ENCODE measurements at regions not wholly inside any gene's neighbourhood (a gene's known extent, or its start where the extent isn't known, plus 50 kb on each side); places are given as distances from the start of the nearest gene placed in this dataset.

GRCh38 chr17:22411185-22411784 is 719.0 kb downstream of the KCNJ18 start:
- no peak for TF ChIP-seq CTCF (IDR thresholded peaks at IDR 0.05)
- no peak overlapping the region for H2AFZ ChIP-seq (ENCODE audit: insufficient read depth, low read depth, low read length, poor library complexity, severe bottlenecking)
- DNase-seq: no peak
- Mint-ChIP-seq H3K27me3 (ENCODE audit: low read depth in 3 of 3) (peaks cover 0 to 4% (median 0%) of the 10 kb centered on the region in 3 donors), H3K9me3 (peaks cover 23 to 53% (median 43%) of the 10 kb centered on the region in 7 donors), H3K36me3 (no peaks in the 10 kb centered on the region), H3K27ac (no peak overlapping the region), H3K4me3 (no peak overlapping the region), H3K4me1 (no peaks in the 10 kb centered on the region)
- no peak overlapping the region for H3K27ac ChIP-seq (ENCODE audit: low read depth in 1 of 2, low read length in 2 of 2)
- peaks cover 50 to 53% of the 10 kb centered on the region in 2 donors for H3K9me3 ChIP-seq (replicated peaks in 1 of 2; ENCODE audit: control insufficient read depth in 1 of 2, insufficient read depth in 1 of 2, low read length in 2 of 2)
- no peaks in the 10 kb centered on the region for H3K79me2 ChIP-seq (ENCODE audit: insufficient read depth, low read length)
- no peak overlapping the region for H3K4me2 ChIP-seq (replicated peaks; ENCODE audit: extremely low read depth, low read length, poor library complexity, severe bottlenecking)
- H3K9ac ChIP-seq (ENCODE audit: insufficient read depth, low read length, poor library complexity, severe bottlenecking): no peak overlapping the region
- no peaks in the 10 kb centered on the region for H3K4me1 ChIP-seq (ENCODE audit: control insufficient read depth in 1 of 2, insufficient read depth in 2 of 2, low read length in 2 of 2)
- intact Hi-C loops (cut with micrococcal nuclease): no loop called here
- H3K27me3 ChIP-seq (ENCODE audit: control insufficient read depth in 2 of 2, insufficient read depth in 2 of 2, low read length in 2 of 2): no peaks in the 10 kb centered on the region
- H4K20me1 ChIP-seq (ENCODE audit: insufficient read depth, low read length): no peaks in the 10 kb centered on the region
- 83% methylated on average over 38 of the region's 38 CpGs for WGBS (ENCODE audit: insufficient coverage)
- no peaks in the 10 kb centered on the region for H3K36me3 ChIP-seq (replicated peaks in 1 of 2; ENCODE audit: control insufficient read depth in 1 of 2, insufficient read depth in 2 of 2, low read length in 2 of 2)
- H3K4me3 ChIP-seq (replicated peaks in 1 of 3; ENCODE audit: low read depth in 2 of 3, low read length in 3 of 3): no peak overlapping the region

- no peaks in the 10 kb centered on the region for H4K20me1 ChIP-seq (ENCODE audit: insufficient read depth, low read length)
Measured at GRCh38 chr17:22435231-22435974, 743.1 kb downstream of the KCNJ18 start.

More at GRCh38 chr17:22435231-22435974, 743.1 kb downstream of the KCNJ18 start:
- Histone ChIP-seq H3K4me1 (ENCODE audit: control insufficient read depth in 1 of 2, insufficient read depth in 2 of 2, low read length in 2 of 2) (no peaks in the 10 kb centered on the region), H2AFZ (ENCODE audit: insufficient read depth, low read depth, low read length, poor library complexity, severe bottlenecking) (no peak overlapping the region), H3K9me3 (replicated peaks in 1 of 2; ENCODE audit: control insufficient read depth in 1 of 2, insufficient read depth in 1 of 2, low read length in 2 of 2) (peaks cover 32 to 58% of the 10 kb centered on the region in 2 donors), H3K4me2 (replicated peaks; ENCODE audit: extremely low read depth, low read length, poor library complexity, severe bottlenecking) (no peak overlapping the region), H3K4me3 (replicated peaks in 1 of 3; ENCODE audit: low read depth in 2 of 3, low read length in 3 of 3) (no peak overlapping the region), H3K27me3 (ENCODE audit: control insufficient read depth in 2 of 2, insufficient read depth in 2 of 2, low read length in 2 of 2) (no peaks in the 10 kb centered on the region), H3K79me2 (ENCODE audit: insufficient read depth, low read length) (no peaks in the 10 kb centered on the region), H3K36me3 (replicated peaks in 1 of 2; ENCODE audit: control insufficient read depth in 1 of 2, insufficient read depth in 2 of 2, low read length in 2 of 2) (no peaks in the 10 kb centered on the region), H3K27ac (ENCODE audit: low read depth in 1 of 2, low read length in 2 of 2) (no peak overlapping the region), H3K9ac (ENCODE audit: insufficient read depth, low read length, poor library complexity, severe bottlenecking) (no peak overlapping the region)
- Mint-ChIP-seq H3K27ac (no peak overlapping the region), H3K27me3 (ENCODE audit: low read depth in 3 of 3) (no peaks in the 10 kb centered on the region), H3K9me3 (peaks cover 2 to 26% (median 16%) of the 10 kb centered on the region in 7 donors), H3K4me3 (no peak overlapping the region), H3K36me3 (no peaks in the 10 kb centered on the region), H3K4me1 (no peaks in the 10 kb centered on the region)
- whole genome bisulfite sequencing (ENCODE audit: insufficient coverage): 66% methylated on average over 38 of the region's 53 CpGs
- TF ChIP-seq CTCF (IDR thresholded peaks at IDR 0.05): no peak
- DNase-seq: no peak
- intact Hi-C loops (cut with micrococcal nuclease): no loop called here

All from CD14-positive monocyte (primary cell).